ENCODE measurements at regions not wholly inside any gene's neighbourhood (a gene's known extent, or its start where the extent isn't known, plus 50 kb on each side); places are given as distances from the start of the nearest gene placed in this dataset.

DNA sequence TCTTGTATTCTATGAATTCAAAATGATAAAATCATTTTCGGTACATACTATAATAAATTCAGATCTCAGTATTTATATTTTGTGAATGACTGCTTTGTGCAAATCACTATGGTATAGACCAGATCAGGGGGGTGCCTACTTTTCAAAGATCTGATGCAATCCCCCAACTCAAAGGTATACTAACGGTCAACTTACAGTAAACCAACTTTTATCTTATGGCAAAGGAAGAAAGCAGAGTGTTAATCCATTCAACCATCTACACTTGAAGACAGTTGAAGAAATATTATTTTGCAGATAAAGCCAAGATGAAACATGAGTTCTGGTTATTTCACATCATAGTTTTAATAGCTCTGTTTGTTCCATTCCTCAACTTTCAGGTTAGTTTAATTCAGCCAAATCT, 197.1 kb downstream of the MEX3B start (continued):
- TF ChIP-seq RNF2 (IDR thresholded peaks at IDR 0.05) (peak; percentile 58; the same call in 1 of the 2 replicates), ERF (CRISPR knock-in tag; IDR thresholded peaks at IDR 0.05) (no peak), ZSCAN32 (CRISPR knock-in tag; IDR thresholded peaks at IDR 0.05) (0 out of 2 replicates have a peak, but pooled peaks have one; percentile 47), MEIS2 (IDR thresholded peaks at IDR 0.05; ENCODE audit: partially characterized antibody) (peak; percentile 83), POLR3A (IDR thresholded peaks at IDR 0.05; ENCODE audit: borderline replicate concordance, extremely low read depth, insufficient read depth, insufficient read length) (no peak), SMC3 (conservative IDR thresholded peaks at IDR 0.05; ENCODE audit: insufficient read depth, low read depth, low read length) (no peak), HDAC6 (IDR thresholded peaks at IDR 0.05; ENCODE audit: low read depth, low read length) (no peak), DPF2 (IDR thresholded peaks at IDR 0.05) (0 out of 2 replicates have a peak, but pooled peaks have one; percentile 15), SREBF2 (CRISPR knock-in tag; IDR thresholded peaks at IDR 0.05) (no peak), MED1 (CRISPR knock-in tag; IDR thresholded peaks at IDR 0.05; ENCODE audit: borderline replicate concordance) (no peak)
- TF ChIP-seq, protein P1, sequence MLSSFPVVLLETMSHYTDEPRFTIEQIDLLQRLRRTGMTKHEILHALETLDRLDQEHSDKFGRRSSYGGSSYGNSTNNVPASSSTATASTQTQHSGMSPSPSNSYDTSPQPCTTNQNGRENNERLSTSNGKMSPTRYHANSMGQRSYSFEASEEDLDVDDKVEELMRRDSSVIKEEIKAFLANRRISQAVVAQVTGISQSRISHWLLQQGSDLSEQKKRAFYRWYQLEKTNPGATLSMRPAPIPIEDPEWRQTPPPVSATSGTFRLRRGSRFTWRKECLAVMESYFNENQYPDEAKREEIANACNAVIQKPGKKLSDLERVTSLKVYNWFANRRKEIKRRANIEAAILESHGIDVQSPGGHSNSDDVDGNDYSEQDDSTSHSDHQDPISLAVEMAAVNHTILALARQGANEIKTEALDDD (IDR thresholded peaks at IDR 0.05) = peak; percentile 37; the same call in 1 of the 2 replicates
- TF ChIP-seq, protein P2, sequence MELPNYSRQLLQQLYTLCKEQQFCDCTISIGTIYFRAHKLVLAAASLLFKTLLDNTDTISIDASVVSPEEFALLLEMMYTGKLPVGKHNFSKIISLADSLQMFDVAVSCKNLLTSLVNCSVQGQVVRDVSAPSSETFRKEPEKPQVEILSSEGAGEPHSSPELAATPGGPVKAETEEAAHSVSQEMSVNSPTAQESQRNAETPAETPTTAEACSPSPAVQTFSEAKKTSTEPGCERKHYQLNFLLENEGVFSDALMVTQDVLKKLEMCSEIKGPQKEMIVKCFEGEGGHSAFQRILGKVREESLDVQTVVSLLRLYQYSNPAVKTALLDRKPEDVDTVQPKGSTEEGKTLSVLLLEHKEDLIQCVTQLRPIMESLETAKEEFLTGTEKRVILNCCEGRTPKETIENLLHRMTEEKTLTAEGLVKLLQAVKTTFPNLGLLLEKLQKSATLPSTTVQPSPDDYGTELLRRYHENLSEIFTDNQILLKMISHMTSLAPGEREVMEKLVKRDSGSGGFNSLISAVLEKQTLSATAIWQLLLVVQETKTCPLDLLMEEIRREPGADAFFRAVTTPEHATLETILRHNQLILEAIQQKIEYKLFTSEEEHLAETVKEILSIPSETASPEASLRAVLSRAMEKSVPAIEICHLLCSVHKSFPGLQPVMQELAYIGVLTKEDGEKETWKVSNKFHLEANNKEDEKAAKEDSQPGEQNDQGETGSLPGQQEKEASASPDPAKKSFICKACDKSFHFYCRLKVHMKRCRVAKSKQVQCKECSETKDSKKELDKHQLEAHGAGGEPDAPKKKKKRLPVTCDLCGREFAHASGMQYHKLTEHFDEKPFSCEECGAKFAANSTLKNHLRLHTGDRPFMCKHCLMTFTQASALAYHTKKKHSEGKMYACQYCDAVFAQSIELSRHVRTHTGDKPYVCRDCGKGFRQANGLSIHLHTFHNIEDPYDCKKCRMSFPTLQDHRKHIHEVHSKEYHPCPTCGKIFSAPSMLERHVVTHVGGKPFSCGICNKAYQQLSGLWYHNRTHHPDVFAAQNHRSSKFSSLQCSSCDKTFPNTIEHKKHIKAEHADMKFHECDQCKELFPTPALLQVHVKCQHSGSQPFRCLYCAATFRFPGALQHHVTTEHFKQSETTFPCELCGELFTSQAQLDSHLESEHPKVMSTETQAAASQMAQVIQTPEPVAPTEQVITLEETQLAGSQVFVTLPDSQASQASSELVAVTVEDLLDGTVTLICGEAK (IDR thresholded peaks at IDR 0.05) = no peak
- TF ChIP-seq, protein P2 (CRISPR knock-in tag; IDR thresholded peaks at IDR 0.05) = no peak
- TF ChIP-seq, protein P3, sequence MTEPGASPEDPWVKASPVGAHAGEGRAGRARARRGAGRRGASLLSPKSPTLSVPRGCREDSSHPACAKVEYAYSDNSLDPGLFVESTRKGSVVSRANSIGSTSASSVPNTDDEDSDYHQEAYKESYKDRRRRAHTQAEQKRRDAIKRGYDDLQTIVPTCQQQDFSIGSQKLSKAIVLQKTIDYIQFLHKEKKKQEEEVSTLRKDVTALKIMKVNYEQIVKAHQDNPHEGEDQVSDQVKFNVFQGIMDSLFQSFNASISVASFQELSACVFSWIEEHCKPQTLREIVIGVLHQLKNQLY (CRISPR knock-in tag; conservative IDR thresholded peaks at IDR 0.05) = no peak
- TF ChIP-seq, protein P4, sequence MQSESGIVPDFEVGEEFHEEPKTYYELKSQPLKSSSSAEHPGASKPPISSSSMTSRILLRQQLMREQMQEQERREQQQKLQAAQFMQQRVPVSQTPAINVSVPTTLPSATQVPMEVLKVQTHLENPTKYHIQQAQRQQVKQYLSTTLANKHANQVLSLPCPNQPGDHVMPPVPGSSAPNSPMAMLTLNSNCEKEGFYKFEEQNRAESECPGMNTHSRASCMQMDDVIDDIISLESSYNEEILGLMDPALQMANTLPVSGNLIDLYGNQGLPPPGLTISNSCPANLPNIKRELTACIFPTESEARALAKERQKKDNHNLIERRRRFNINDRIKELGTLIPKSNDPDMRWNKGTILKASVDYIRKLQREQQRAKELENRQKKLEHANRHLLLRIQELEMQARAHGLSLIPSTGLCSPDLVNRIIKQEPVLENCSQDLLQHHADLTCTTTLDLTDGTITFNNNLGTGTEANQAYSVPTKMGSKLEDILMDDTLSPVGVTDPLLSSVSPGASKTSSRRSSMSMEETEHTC (IDR thresholded peaks at IDR 0.05) = no peak
- TF ChIP-seq, protein P5, sequence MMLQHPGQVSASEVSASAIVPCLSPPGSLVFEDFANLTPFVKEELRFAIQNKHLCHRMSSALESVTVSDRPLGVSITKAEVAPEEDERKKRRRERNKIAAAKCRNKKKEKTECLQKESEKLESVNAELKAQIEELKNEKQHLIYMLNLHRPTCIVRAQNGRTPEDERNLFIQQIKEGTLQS (IDR thresholded peaks at IDR 0.05) = peak; percentile 65; the same call in 1 of the 2 replicates
- TF ChIP-seq, protein P5 (CRISPR knock-in tag; conservative IDR thresholded peaks at IDR 0.05) = no peak
